ENCODE measurements at regions not wholly inside any gene's neighbourhood (a gene's known extent, or its start where the extent isn't known, plus 50 kb on each side); places are given as distances from the start of the nearest gene placed in this dataset.

DNA sequence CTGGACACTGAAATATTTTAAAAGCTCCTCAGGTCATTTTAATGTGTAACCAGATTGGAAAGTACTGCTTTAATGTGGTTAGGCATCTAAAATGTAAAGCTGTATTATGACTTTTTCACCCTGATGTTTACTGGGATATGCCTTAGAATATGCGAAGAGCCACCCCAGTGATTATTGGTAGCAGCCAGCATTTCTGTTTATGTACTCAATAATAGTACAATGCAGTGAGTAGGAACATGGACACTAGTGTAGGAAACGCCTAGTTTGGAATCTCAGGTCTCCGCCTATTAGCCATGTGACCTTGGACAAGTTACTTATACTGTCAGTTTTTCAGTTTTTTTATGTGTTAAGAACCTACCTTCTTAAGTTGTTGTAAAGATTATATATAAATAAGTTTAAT lies 446.0 kb upstream of the PITX2 start:
- TF ChIP-seq, protein P1, sequence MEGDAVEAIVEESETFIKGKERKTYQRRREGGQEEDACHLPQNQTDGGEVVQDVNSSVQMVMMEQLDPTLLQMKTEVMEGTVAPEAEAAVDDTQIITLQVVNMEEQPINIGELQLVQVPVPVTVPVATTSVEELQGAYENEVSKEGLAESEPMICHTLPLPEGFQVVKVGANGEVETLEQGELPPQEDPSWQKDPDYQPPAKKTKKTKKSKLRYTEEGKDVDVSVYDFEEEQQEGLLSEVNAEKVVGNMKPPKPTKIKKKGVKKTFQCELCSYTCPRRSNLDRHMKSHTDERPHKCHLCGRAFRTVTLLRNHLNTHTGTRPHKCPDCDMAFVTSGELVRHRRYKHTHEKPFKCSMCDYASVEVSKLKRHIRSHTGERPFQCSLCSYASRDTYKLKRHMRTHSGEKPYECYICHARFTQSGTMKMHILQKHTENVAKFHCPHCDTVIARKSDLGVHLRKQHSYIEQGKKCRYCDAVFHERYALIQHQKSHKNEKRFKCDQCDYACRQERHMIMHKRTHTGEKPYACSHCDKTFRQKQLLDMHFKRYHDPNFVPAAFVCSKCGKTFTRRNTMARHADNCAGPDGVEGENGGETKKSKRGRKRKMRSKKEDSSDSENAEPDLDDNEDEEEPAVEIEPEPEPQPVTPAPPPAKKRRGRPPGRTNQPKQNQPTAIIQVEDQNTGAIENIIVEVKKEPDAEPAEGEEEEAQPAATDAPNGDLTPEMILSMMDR (IDR thresholded peaks at IDR 0.05), result no peak
- no peak for TF ChIP-seq EZH2 (IDR thresholded peaks at IDR 0.05; ENCODE audit: borderline replicate concordance, insufficient read depth, low read depth, low read length, poor library complexity, severe bottlenecking)

All from B cell (primary cell).